CD14-positive monocyte (primary cell): ENCODE measurements at regions not wholly inside any gene's neighbourhood (a gene's known extent, or its start where the extent isn't known, plus 50 kb on each side); places are given as distances from the start of the nearest gene placed in this dataset.

Experiments
- DNase-seq, 3 donors: peaks; one replicate each; pipeline ENCODE4 v3.0.0-alpha.2; 2011 to 2022
- H2AFZ ChIP-seq: 2 replicates; pipeline ENCODE4 v1.6.0; 2012; ENCODE audit warnings: mild to moderate bottlenecking, low read depth, low read length, inconsistent platforms; ENCODE audit not compliant: insufficient read depth, poor library complexity, severe bottlenecking
- H3K27ac ChIP-seq, 2 donors: 1 replicate in 1 of 2; 2 replicates in 1 of 2; pipeline ENCODE4 v1.5.1; 2012 to 2013; ENCODE audit warnings: low read length in 2 of 2, control low read depth in 1 of 2, inconsistent platforms in 1 of 2, low read depth in 1 of 2, mild to moderate bottlenecking in 1 of 2
- H3K27me3 ChIP-seq, 2 donors: one replicate each; pipeline versions ENCODE4 v1.6.0 to v1.6.1; 2011 to 2013; ENCODE audit warnings: low read length in 2 of 2; ENCODE audit not compliant: control insufficient read depth in 2 of 2, insufficient read depth in 2 of 2
- H3K36me3 ChIP-seq, 2 donors: replicated peaks in 1 of 2; 1 replicate in 1 of 2; 2 replicates in 1 of 2; pipeline versions ENCODE4 v1.5.1 to v1.6.1; 2012 to 2013; ENCODE audit warnings: low read length in 2 of 2, control low read depth in 1 of 2, inconsistent platforms in 1 of 2, mild to moderate bottlenecking in 1 of 2; ENCODE audit not compliant: insufficient read depth in 2 of 2, control insufficient read depth in 1 of 2
- H3K4me1 ChIP-seq, 2 donors: 1 replicate in 1 of 2; 2 replicates in 1 of 2; pipeline versions ENCODE4 v1.5.1 to v1.6.1; 2012 to 2013; ENCODE audit warnings: low read length in 2 of 2, control low read depth in 1 of 2, inconsistent platforms in 1 of 2, mild to moderate bottlenecking in 1 of 2, moderate library complexity in 1 of 2; ENCODE audit not compliant: insufficient read depth in 2 of 2, control insufficient read depth in 1 of 2
- H3K4me2 ChIP-seq: replicated peaks from 2 replicates; pipeline ENCODE3; 2012; ENCODE audit warnings: low read length, moderate library complexity, mild to moderate bottlenecking; ENCODE audit not compliant: poor library complexity, severe bottlenecking; ENCODE audit errors: extremely low read depth
- H3K4me3 ChIP-seq, 3 experiments: fragments of 200-600 bp in 1 of 3; sonication (generic) in 1 of 3; replicated peaks in 1 of 3; 1 replicate in 2 of 3; 2 replicates in 1 of 3; pipeline ENCODE4 v1.5.1; 2011 to 2013; ENCODE audit warnings: low read length in 3 of 3, mild to moderate bottlenecking in 3 of 3, control low read depth in 2 of 3, low read depth in 2 of 3, inconsistent platforms in 1 of 3, moderate library complexity in 1 of 3
- H3K79me2 ChIP-seq: 2 replicates; pipeline ENCODE4 v1.6.0; 2012; ENCODE audit warnings: mild to moderate bottlenecking, control low read depth, inconsistent platforms, low read length, moderate library complexity; ENCODE audit not compliant: insufficient read depth
- H3K9ac ChIP-seq: 2 replicates; pipeline ENCODE4 v1.6.0; 2017; ENCODE audit warnings: low read length, mild to moderate bottlenecking; ENCODE audit not compliant: insufficient read depth, poor library complexity, severe bottlenecking
- H3K9me3 ChIP-seq, 2 donors: replicated peaks in 1 of 2; 1 replicate in 1 of 2; 2 replicates in 1 of 2; pipeline versions ENCODE4 v1.5.1 to v1.6.1; 2012 to 2013; ENCODE audit warnings: low read length in 2 of 2, control low read depth in 1 of 2; ENCODE audit not compliant: control insufficient read depth in 1 of 2, insufficient read depth in 1 of 2
- H4K20me1 ChIP-seq: 2 replicates; pipeline ENCODE4 v1.6.0; 2012; ENCODE audit warnings: mild to moderate bottlenecking, low read length, control low read depth, moderate library complexity; ENCODE audit not compliant: insufficient read depth
- H3K27ac Mint-ChIP-seq, 7 donors: one replicate each; pipeline ENCODE4 v1.8.0; 2020; ENCODE audit warnings: mild to moderate bottlenecking in 7 of 7, mixed read lengths in 7 of 7, moderate library complexity in 6 of 7, inconsistent platforms in 2 of 7
- H3K27me3 Mint-ChIP-seq, 3 donors: one replicate each; pipeline ENCODE4 v1.8.0; 2021 to 2022; ENCODE audit warnings: low read depth in 3 of 3, mild to moderate bottlenecking in 3 of 3, mixed read lengths in 3 of 3, moderate library complexity in 3 of 3, inconsistent platforms in 1 of 3
- H3K36me3 Mint-ChIP-seq, 2 donors: one replicate each; pipeline ENCODE4 v1.8.0; 2020; ENCODE audit warnings: mixed read lengths in 2 of 2, inconsistent platforms in 1 of 2, mild to moderate bottlenecking in 1 of 2
- H3K4me1 Mint-ChIP-seq: one replicate; pipeline ENCODE4 v1.8.0; 2020; ENCODE audit warnings: mild to moderate bottlenecking, mixed read lengths
- H3K4me3 Mint-ChIP-seq, 2 donors: one replicate each; pipeline ENCODE4 v1.8.0; 2020; ENCODE audit warnings: mild to moderate bottlenecking in 2 of 2, mixed read lengths in 2 of 2, moderate library complexity in 1 of 2
- H3K9me3 Mint-ChIP-seq, 7 donors: one replicate each; pipeline ENCODE4 v1.8.0; 2020 to 2022; ENCODE audit warnings: mixed read lengths in 7 of 7, mild to moderate bottlenecking in 6 of 7, moderate library complexity in 6 of 7, inconsistent platforms in 2 of 7
- WGBS: methylation state at CpG from one replicate; pipeline ENCODE4 v1.1.5; 2013; ENCODE audit warnings: missing lambda C conversion rate; ENCODE audit not compliant: insufficient coverage; 5-methylcytosine and 5-hydroxymethylcytosine counted together
- intact Hi-C, 2 donors: fragments of 100-400 bp; cut with micrococcal nuclease; formaldehyde crosslinking; loops; one replicate each; pipeline versions ENCODE4 v1.15.0 to v1.15.1; 2023
- TF ChIP-seq, protein P1 (sequence below): fragments of 200-600 bp; IDR thresholded peaks from one replicate; pipeline ENCODE4 v1.8.0; 2022; ENCODE audit warnings: antibody characterized with exemption, mild to moderate bottlenecking

- no peak overlapping the region for H3K4me3 Mint-ChIP-seq
- no peaks in the 10 kb centered on the region for H3K79me2 ChIP-seq
- 0% methylated on average over 1 of the region's 7 CpGs for whole genome bisulfite sequencing
- H3K9me3 Mint-ChIP-seq = peaks cover 0 to 3% (median 0%) of the 10 kb centered on the region in 7 donors
- TF ChIP-seq, protein P1, sequence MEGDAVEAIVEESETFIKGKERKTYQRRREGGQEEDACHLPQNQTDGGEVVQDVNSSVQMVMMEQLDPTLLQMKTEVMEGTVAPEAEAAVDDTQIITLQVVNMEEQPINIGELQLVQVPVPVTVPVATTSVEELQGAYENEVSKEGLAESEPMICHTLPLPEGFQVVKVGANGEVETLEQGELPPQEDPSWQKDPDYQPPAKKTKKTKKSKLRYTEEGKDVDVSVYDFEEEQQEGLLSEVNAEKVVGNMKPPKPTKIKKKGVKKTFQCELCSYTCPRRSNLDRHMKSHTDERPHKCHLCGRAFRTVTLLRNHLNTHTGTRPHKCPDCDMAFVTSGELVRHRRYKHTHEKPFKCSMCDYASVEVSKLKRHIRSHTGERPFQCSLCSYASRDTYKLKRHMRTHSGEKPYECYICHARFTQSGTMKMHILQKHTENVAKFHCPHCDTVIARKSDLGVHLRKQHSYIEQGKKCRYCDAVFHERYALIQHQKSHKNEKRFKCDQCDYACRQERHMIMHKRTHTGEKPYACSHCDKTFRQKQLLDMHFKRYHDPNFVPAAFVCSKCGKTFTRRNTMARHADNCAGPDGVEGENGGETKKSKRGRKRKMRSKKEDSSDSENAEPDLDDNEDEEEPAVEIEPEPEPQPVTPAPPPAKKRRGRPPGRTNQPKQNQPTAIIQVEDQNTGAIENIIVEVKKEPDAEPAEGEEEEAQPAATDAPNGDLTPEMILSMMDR = no peak
- no peak overlapping the region for H3K4me2 ChIP-seq
- H3K36me3 Mint-ChIP-seq = no peaks in the 10 kb centered on the region
- H3K27ac Mint-ChIP-seq = no peak overlapping the region
- H3K27ac ChIP-seq = no peak overlapping the region
- DNase-seq = peak in 2 of 3 donors; percentile 0 to 3
- H3K4me3 ChIP-seq = no peak overlapping the region
- no peaks in the 10 kb centered on the region for H3K27me3 ChIP-seq
- H3K4me1 ChIP-seq = no peaks in the 10 kb centered on the region
- no peaks in the 10 kb centered on the region for H3K36me3 ChIP-seq
- no peak overlapping the region for H2AFZ ChIP-seq
- H3K9ac ChIP-seq = no peak overlapping the region
- no peaks in the 10 kb centered on the region for H3K4me1 Mint-ChIP-seq
- no peaks in the 10 kb centered on the region for H4K20me1 ChIP-seq
- H3K27me3 Mint-ChIP-seq = peaks cover 0 to 5% (median 2%) of the 10 kb centered on the region in 3 donors
- H3K9me3 ChIP-seq = no peaks in the 10 kb centered on the region
- intact Hi-C loops = no loop called here
Observed at GRCh38 chrX:110853610-110854009, 58.0 kb upstream of the CHRDL1 start.

DNA sequence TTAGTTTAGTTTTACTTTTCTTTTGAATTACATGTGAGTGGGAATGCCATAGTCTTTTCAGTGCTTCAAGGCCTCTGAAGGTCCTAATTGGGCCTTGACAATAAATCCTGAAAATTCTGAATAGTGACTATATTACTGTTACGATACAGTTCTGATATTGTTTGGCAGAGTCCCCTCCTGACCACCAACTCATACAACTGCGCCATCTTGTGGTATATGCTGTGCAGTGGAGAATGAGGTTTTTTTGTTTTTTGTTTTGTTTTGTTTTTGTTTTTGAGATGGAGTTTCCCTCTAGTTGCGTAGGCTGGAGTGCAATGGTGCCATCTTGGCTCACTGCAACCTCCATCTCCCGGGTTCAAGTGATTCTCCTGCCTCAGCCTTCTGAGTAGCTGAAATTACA is 56.6 kb upstream of the CHRDL1 start:
- no peaks in the 10 kb centered on the region for H3K4me1 ChIP-seq
- intact Hi-C loops = no loop called here
- TF ChIP-seq, protein P1 = peak; percentile 43
- H3K27me3 ChIP-seq = no peaks in the 10 kb centered on the region
- DNase-seq = peak in 1 of 3 donors; percentile 3
- H2AFZ ChIP-seq = no peak overlapping the region
- Mint-ChIP-seq H3K4me1 (no peaks in the 10 kb centered on the region), H3K36me3 (no peaks in the 10 kb centered on the region), H3K27ac (no peak overlapping the region), H3K4me3 (no peak overlapping the region), H3K27me3 (peaks cover 0 to 2% (median 0%) of the 10 kb centered on the region in 3 donors), H3K9me3 (peaks cover 0 to 3% (median 0%) of the 10 kb centered on the region in 7 donors)
- WGBS = 83% methylated on average over 1 of the region's 4 CpGs
- H3K27ac ChIP-seq = no peak overlapping the region
- no peak overlapping the region for H3K4me3 ChIP-seq
- no peaks in the 10 kb centered on the region for H3K9me3 ChIP-seq
- no peaks in the 10 kb centered on the region for H3K36me3 ChIP-seq
- no peak overlapping the region for H3K4me2 ChIP-seq
- H4K20me1 ChIP-seq = no peaks in the 10 kb centered on the region
- H3K9ac ChIP-seq = no peak overlapping the region
- no peaks in the 10 kb centered on the region for H3K79me2 ChIP-seq
